NAMALWA (cell line): ENCODE measurements at regions not wholly inside any gene's neighbourhood (a gene's known extent, or its start where the extent isn't known, plus 50 kb on each side); places are given as distances from the start of the nearest gene placed in this dataset.

ENCODE experiments used
- DNase-seq: peaks from one replicate; pipeline ENCODE4 v3.0.0-alpha.2; 2015; ENCODE audit warnings: low spot score

DNA sequence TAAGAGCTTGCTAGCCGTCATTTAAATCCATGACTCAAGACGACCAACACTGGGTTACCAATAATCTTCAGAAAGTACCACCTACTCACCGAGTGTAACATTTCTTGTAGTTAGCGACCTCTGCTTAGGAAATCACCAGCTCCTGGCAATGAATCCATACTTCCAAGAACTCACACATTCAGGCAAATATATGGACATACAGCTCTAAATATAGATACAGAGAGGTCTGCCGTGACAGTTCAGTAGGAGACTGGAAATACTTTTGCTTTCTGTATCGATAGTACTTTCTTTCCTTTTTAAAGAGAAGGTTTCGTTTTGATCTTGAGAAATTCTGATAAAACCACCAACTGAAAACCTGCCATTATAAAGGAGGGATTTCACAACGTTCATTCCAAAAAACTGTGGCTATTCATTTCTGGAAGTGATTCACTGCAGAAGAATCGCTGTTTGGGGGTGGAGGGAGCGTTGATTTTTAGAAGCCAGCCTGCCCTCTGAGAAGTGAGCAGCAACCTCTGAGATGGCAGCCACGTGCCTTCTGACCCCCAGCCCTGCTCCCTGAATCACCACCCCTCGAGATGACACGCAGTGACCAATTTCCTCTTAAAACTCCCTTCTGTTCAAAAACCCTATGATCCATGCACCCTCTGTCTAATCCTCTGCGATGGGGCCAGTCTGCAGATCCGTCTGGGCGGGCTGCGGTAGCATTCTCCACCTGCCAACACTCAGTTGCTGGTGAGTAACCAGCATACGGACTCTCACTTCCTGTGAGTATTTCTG lies 179.0 kb upstream of the KLF14 start:
- peak; percentile 96 for DNase-seq

DNA sequence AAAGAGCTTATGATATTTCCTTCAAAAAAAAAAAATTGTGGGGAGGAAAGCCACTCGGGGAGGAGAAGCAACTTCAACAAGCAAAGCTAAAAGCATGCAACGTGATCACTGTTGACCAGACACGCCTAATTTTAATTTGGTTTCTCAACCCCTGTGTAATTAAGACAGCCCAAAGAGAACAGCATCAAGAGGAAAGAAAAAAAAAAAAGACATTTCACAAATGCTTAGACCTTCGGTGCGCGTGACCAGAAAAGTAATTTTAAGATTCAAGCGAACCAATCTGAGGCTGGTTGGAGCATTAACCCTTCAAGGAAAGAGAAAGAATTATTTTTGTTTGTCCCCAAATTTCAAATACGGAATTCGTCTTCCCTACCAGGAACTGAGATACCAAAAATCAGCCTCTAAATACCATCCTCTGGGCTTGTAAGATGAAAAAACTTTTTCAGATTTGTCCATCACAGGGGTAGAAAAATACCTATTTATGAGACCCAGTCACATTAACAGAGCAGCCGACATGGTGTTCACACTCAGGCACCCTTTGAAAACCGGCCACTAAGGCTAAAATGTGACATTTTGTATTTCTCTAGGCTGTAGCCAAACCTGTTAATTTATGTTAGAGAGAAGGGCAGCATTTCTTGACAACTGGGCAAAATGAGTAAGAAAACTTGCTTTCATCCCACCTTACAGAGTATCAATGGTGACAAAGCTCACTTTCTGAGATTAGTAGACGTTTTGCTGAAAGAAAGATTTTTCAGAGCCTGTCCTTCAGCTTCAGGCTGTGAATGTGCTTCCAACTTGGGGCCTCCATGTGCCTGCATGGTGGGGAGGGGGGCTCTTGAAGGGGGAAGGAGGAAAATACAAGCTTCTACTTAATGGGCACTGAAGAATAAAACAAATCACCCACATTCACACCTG lies 179.9 kb upstream of the KLF14 start:
- DNase-seq = no peak

DNA sequence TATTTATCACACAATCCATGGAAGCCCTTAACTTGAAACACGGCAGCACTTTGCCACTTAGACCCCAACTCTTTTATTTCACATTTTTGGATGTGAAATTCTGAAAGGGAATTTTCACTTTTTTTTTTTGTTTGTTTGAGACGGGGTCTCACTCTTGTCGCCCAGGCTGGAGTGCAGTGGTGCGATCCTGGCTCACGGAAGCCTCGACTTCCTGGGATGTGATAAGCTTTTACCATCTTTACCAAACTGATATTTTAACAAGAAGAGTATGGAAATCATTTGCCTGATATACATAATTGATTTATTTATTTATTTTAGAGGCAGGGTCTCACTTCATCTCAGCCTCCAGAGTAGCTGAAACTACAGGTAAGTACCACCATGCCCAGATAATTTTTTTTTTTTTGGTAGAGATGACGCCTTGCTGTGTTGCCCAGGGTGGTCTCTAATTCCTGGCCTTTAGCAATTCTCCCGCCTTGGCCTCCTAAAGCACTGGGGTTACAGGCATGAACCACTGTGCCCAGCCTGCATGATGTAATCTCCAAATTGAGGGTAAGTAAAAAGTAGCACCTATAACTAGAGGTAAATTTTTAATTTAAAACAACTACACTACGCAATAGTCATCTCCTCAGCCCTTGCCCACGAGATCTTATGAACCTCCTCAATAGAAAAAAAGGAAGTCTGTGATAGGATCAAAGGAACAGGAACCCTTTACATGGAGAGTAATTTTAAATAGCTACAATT lies 180.7 kb upstream of the KLF14 start:
- no peak for DNase-seq

DNA sequence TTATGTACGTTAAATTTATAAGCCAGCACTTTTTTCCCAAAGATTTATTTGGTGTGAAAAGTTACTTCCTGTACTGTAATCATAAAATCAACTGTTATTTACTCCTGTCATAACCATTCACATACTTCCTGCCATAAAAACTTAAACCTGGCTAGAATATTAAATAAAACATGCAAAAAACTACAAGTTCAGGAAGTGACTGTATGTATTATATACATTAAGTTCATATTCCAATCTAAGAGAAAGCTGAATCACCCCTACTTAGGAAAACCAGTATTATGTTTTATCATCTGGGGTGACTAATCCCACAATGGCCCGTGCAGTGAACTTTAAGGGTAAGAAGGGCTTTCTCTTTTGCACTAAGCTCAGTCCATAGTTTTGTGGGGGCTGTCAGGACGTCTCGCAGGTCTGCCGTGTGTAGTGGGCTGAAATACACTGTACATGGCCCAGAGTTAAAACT lies 183.7 kb upstream of the KLF14 start:
- DNase-seq = no peak

DNA sequence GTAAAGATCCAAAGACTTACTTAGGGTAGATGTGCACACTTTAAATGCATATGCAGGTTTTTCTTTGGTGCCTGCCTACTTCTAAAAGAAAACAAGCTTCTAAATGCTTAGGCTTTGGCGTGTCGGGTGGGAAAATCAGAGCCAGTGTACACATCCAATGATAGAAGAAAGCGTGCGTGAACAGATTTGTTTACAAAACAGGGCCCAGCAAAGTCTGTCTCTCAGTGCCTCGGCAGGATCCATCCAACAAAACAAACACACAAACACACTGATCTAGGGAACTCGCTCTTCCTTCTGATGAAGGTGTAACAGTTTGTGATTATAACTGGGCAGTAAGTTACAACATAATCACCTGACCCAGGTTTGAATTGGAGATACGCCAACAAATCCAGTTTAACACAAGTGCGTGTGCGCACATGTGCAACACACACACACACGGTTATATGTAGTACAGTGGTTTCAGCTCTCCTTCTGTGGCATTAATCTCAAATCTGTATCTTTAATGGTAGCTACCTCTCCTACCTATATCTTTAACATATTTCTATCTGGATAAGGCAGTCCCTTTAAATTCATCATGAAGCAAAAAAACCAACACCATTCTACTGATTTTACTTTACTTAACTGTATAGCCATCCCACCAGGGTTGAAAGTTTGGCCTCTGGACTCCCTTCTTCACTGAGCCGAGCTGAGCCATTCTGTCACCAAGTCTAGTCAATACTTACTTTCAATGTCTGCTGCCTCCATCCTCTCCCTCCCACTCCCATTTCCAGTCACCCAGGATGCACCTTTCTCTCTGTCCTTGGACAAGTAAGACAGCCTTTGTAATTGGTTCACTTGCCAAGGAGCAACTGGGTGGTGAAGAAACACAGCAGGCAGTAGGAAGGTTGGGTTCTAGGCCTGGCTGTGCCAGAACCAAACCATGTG lies 184.4 kb upstream of the KLF14 start:
- DNase-seq = no peak

DNA sequence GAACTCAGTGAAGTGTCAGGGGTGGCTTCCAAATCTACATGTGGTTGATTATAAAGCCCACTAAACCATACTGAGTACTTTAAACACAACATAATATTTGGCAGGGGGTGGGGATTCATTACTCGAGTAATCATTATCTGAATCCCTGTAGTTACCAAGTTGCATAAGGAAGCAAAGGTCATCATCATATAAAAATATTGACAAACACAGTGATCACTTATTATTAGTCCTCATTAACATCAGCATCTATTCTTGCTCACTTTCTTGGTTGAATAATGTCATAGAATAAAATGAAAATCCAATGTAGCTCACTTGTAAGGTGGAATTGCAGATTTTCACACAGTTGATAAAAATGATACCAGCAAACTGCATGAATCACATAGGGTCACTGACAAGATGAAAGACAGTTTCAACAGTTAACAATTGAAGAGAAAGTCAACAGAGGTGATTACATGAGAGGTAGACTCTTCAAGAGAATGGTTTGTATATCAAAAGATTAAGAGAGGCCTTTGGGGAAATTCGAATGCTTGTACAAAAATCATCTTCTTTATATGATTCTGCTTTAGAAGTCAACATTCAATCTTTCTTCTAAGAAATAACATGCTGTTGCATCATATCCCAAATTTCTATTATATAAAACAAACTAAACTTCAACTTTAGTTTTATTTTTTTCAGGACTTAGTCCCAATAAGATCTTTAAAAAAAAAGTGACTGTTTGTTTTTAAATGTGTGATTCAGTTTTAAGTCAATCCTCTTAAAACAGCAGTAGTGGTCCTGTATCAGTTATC lies 185.5 kb upstream of the KLF14 start:
- no peak for DNase-seq

DNA sequence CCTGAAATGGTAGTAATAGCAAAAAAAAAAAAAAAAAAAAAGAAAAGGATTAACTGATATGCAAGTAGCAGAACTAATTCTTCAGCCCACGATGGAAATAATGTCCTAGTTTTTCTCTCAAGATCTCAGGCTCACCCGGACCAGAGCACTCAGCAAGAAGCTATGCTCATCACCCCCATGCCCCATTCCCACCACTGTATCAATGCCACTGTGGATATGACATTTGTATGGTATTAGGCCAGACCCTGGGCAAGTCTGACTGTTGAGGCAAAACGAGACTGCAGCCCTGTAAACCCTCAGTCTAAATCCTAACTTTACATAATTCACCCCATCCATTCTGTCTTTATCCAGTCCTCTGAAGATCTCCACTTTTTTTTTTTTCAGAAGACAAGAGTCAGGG lies 186.1 kb upstream of the KLF14 start:
- DNase-seq = no peak

DNA sequence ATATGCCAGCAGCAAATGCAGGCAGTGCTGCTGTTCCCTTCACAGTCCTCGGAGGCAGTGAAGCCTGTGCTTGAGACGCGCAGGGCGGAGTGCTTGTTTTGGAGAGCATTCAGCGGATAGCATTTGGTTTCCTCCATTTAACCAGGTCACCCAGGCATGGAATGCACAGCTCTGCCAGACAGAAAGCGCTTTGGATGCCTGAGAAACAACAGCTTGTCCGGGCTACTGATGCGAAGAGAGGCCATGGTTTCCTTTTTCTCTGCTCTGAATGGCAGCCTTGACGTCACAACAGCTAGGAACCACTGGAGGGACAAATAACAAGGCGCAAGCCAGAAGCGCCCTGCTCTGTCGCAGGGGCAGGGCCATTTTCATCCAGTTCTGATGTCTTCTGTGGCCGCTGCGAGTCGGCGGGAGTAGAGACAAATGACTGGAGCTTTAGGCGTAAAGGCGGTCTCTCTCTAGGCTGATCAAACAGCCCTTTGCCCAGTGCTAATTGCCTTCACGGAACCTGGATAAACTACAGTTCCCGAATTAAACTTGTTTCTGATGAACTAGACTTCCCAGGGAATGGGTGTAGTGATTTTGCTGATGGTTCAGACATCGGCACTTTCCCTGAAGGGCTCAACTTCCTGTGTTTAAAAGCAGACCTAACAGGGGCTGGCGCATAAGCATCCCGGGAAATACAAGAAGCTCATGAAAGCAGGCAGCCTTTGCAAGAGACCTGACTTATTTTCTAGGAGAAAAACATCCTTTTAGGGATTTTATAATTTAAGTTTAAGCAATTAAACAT lies 187.6 kb upstream of the KLF14 start:
- DNase-seq = no peak

DNA sequence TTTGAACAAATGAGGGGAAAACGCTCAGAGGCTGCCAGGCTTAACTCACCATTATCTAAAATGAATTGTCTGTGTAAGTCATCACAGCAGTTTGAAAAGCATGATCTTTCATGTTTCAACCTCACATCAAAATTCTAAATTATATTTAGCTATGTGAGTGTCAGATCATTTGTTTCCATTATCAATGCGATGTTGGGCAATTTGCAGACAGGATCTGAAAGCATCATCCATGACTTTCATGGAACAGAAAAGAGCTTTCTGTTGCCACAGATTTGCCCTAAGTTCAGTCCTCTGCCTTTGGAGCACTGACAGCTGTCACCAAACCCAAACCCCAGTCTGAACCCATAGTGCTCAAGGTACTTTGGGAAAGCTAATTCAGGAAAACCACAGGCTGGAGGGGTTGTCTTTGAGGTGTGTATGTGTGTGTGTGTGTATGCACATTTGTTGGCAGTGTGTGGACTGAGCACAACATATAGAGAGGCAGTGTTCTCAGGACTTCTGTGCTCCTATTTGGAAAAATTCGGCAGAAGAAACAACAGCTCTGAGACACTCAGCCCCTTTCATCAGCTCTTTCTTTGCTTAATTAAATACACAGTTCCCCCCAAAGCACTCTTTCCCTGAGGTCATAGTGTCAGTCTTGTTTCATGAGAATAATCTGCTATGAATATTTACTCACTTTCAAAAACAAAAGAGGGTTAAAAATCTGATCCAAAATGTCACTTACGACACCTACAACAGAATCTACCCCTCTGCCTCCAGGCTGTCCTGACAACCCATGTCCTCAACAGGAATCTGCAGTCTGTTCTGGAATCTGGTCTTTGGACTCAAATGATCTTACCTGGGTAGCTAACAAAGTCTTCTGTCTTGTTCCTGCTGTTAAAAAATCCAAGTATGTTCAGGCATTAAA lies 188.5 kb upstream of the KLF14 start:
- no peak for DNase-seq

DNA sequence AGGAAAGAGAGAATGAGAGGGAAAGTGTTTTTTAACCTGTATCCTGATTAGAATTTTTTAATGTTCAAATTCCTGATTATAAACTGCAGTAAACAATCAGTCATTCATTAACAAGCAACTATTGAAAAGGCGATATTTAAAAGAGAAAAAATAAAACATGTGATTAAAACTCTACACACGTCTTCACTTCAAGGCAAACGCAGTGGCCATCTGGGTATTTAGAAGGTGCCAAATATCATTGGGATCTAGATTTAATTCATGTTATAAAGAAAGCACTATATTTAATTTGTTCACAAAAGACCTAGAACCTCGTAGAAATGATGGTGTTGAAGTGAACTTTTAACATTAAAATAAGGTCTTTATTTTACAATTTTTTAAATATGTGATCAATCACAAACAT lies 189.4 kb upstream of the KLF14 start:
- no peak for DNase-seq

DNA sequence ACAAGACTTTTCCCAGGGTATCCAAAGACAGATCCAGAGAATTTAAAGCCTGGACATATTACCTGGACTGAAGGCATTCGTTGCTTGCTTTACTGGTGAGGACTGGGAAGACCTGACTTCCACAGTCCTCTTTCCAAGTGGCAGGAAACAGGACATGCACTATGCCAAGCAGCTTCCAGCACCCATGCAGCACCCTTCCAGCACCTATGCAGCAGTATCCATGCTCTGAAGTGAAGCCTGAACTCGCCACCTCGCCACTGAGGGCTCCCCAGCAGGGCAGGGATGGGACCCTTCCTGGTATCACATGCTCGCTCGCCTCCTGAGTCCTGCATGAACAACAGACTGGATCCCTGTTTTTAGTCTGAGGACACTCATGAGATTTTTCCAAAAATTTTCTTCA lies 189.9 kb upstream of the KLF14 start:
- DNase-seq = no peak

DNA sequence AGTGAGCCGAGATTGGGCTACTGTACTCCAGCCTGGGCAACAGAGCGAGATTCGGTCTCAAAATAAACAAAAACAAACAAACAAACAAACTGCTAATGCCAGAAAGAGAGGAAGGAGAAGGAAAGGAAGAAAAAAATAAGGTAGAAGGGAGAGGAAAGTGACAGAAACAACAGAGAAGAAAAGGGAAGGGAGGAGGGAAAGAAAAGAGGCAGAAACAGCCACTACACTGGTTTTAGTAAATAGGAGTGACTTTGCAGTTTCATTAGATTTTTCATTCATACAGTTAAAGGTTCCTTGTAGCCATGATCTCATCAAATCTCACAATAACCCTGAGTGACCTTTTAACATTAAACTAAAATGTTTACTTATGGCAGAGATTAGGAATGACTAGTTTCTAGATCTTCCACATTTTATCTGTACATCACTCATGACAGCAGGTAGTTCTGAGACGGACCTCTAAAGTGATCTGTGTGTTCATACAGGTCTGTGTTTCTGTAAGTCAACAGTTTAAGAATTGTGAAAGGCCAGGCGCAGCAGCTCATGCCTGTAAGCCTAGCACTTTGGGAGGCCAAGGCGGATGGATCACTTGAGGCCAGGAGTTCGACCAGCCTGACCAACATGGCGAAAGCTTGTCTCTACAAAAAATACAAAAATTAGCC lies 191.3 kb upstream of the KLF14 start:
- DNase-seq = no peak

DNA sequence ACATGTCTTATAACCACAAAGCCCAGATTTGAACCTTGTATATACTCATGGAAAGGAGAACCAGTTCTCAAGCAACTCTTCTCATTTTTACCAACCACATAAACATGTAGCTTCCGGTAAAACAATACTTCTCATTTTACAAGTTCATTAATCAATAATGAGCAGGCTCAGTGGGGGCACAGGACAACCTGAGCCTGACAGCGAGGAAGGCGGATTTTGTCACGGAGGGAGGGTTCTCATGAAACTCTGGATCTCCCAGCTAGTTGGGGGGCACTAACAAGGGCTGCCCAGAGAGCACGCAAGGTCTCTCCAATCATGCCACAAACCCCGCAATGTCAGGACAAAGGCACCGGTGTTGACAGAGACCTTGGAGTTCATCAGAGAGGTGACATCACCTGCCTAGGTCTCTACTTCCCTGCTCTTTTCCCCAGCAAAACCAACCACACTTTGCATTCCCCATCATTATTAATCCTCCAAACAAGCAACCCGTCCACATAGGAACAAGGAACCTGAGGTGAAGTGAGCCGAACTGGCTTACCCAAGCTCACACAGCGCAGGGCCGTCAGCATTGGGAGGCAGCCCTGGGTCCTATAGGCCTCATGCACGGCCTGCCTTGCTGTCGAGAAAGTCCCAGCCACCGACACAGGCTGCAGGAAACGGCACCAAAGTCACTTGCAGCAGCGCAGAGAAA lies 192.1 kb upstream of the KLF14 start:
- no peak for DNase-seq

DNA sequence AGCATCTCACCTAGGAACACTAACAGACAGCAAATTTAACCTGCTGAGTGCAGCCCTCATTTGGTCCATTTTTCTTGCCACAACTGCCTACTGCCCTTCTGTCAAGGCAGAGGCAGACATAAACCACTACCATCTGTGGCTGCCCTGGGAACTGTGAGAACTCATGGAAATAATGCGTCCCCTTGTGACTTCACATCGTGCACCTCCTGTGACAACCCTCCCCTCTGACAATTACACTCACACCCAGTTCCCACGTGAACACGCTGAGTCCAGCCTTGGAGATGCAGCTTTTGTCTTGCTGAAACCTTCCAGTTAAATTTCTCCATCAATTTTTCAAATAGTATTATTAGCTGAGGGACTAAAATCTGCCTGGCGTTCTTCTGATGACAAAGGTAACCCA lies 193.1 kb upstream of the KLF14 start:
- no peak for DNase-seq

DNA sequence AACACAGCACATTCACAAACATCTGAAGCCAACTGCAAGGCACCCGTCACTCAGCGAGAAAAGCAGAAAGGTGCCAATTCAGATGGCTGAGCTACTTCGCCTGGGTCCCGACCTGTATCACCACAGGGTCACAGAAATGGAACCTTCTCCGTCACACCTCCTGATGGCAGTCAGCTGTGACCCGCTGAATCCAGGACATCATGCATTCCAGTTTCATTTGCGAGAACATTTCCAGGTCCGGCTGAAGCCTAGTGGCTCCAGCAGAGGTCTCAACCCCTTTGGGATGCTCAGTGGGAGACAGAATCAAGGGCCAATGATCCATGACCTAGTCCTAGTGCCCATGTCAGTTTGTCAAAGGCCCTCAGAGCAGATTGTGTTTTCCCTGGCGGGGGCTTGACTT lies 193.6 kb upstream of the KLF14 start:
- DNase-seq = no peak

DNA sequence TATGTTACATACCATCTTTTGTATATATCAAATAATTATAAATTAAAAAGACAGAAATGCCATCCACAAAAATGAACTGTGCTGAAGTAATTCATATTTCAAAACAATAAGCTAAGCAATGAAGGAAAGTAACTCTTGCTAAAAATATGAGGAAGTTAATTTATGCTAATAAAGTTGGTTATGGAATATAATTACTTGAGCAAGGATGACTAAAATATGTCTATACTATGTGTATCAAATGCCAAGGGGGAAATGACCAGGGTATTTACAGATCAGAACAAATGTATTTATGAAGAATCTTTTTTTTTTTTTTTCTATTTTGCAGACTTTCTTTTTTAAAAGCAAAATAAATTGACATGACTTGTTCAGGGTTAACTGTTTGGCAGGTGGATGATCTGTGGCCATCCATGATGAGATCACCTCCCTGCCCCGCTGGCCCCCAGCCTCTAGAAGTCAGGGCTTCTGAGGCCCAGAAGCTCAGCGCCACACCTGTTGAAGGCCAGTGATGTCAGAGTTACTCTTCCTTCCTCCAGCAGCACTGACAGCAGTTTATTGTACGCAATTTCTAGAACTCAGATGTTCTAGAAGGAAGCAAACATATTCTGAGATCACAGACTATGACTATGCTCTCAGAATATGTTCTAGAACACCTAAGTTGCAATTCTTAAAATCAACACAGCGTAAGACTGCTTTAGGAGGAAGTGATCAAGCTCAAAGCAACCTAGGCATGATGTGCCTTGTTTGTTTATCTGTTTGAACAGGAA lies 196.1 kb upstream of the KLF14 start:
- DNase-seq = no peak

DNA sequence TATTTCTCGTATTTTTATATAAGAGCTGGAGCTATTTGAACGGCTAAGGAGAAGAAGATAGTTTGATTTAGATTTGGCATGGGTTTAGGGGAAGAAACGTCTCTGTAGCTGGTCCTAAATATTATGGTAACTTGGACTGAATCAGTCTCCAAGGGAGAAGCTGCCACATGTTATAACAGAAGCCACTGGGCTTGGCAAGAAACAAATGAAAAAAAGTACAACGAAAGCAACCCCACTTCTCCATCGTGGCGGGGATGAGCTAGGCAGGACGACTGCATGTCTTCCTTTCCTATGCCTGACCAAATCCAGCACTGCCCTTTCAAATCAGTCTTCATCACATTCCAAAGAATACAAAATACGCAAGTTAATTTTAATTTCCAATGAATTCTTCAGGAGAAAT lies 196.7 kb upstream of the KLF14 start:
- DNase-seq = no peak
